SU-DHL-6 (cell line): ENCODE measurements at regions not wholly inside any gene's neighbourhood (a gene's known extent, or its start where the extent isn't known, plus 50 kb on each side); places are given as distances from the start of the nearest gene placed in this dataset.

Experiments
- CTCF ChIP-seq: fragments of 200-600 bp; sonication (generic); IDR thresholded peaks from one replicate; pipeline ENCODE4 v1.5.1; 2017; ENCODE audit warnings: antibody characterized with exemption, mild to moderate bottlenecking, low read length, moderate library complexity; ENCODE audit not compliant: insufficient read depth, poor library complexity, severe bottlenecking
- EZH2phosphoT487 ChIP-seq: fragments of 200-600 bp; sonication (generic), shearing (Covaris generic); conservative IDR thresholded peaks from 2 replicates; pipeline ENCODE4 v1.6.1; 2018; ENCODE audit warnings: mild to moderate bottlenecking, antibody characterized with exemption, low read length, moderate library complexity, mixed read lengths

- TF ChIP-seq CTCF = no peak
- TF ChIP-seq EZH2phosphoT487 = no peak
These were observed 456.3 kb downstream of the MATN1 start for GRCh38 chr1:30267046-30267445.
